GM12874 (cell line): ENCODE measurements at regions not wholly inside any gene's neighbourhood (a gene's known extent, or its start where the extent isn't known, plus 50 kb on each side); places are given as distances from the start of the nearest gene placed in this dataset.

Experiments
- CTCF ChIP-seq: IDR thresholded peaks from 2 replicates; pipeline ENCODE4 v1.5.1; 2011; ENCODE audit warnings: low read depth, mild to moderate bottlenecking, control low read depth, low read length, moderate library complexity; ENCODE audit not compliant: insufficient read depth

GRCh38 chr9:129341987-129342348 is 163.9 kb upstream of the IER5L start:
- no peak for TF ChIP-seq CTCF

GRCh38 chr9:129341171-129341986 is 163.3 kb upstream of the IER5L start:
- TF ChIP-seq CTCF: no peak

- TF ChIP-seq CTCF: no peak
Observed at GRCh38 chr9:129340427-129341170, 162.5 kb upstream of the IER5L start.

- no peak for TF ChIP-seq CTCF
Observed at GRCh38 chr9:129339539-129340157, 161.6 kb upstream of the IER5L start.

GRCh38 chr9:129338724-129339430 is 160.8 kb upstream of the IER5L start:
- TF ChIP-seq CTCF: no peak

- TF ChIP-seq CTCF: no peak
Observed at GRCh38 chr9:129337336-129338140, 159.5 kb upstream of the IER5L start.
